ENCODE measurements at regions not wholly inside any gene's neighbourhood (a gene's known extent, or its start where the extent isn't known, plus 50 kb on each side); places are given as distances from the start of the nearest gene placed in this dataset.

DNA sequence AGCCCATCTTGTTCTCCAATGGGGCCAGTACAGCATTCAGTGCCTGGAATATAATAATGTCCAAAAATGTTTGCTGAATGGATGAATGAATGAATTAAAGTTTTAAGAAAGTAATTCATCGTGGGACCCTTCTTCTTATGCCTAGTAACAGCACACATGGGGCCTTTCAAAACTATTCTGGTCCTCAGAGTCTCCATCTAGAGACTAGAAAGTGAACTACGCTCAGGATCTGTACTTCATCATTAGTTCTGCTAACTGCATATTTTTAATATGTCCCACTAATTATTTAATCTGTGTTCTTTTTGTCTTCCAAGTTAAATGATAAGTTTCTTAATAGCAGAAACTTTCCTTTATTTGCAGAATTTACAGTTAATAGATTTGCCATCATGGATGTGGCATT lies 172.5 kb downstream of the SMAD2 start:
- ATAC-seq, result no peak
- H3K36me3 Mint-ChIP-seq, result peaks cover 5% of the 10 kb centered on the region
- H3K9me3 Mint-ChIP-seq, result peaks cover 9% of the 10 kb centered on the region
- H3K27me3 Mint-ChIP-seq, result peaks cover 83% of the 10 kb centered on the region
- no peak overlapping the region for H3K27ac Mint-ChIP-seq
- H3K4me3 Mint-ChIP-seq, result no peak overlapping the region
- peaks cover 7% of the 10 kb centered on the region for H3K4me1 Mint-ChIP-seq

DNA sequence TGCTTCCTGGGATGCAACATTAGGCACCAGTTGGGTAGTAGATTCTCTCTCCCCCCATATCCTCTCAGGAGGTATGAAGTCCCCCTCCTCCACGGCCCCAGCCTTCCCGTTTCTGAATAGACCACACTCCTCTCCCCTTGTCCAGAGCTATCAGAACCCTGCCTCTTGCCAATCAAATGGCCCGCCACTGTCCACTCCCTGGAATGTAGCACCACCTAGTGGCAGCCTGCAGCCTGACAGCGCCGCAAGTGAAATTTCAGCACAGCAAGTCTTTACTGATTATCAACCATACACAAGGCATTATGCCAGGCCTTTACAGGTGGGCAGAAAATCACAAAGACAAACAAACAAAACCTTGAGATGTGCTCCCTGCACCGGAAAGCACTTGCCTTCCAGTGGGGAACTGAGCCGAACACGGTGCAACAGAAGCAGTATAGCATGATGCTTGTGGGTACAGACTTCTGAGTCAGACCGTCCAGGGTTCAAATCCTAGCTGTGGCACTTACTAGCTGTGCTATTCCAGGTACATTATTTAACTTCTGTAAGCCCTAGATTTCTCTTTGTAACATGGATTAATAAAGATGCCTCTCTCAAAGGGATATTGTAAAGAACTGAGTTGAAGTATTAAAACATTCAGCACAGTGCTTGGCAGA lies 174.0 kb downstream of the SMAD2 start:
- no peak overlapping the region for H3K4me3 Mint-ChIP-seq
- ATAC-seq, result peak; percentile 36
- peaks cover 68% of the 10 kb centered on the region for H3K27me3 Mint-ChIP-seq
- H3K36me3 Mint-ChIP-seq, result peaks cover 5% of the 10 kb centered on the region
- peaks cover 9% of the 10 kb centered on the region for H3K9me3 Mint-ChIP-seq
- H3K4me1 Mint-ChIP-seq, result peaks cover 7% of the 10 kb centered on the region
- H3K27ac Mint-ChIP-seq, result no peak overlapping the region

DNA sequence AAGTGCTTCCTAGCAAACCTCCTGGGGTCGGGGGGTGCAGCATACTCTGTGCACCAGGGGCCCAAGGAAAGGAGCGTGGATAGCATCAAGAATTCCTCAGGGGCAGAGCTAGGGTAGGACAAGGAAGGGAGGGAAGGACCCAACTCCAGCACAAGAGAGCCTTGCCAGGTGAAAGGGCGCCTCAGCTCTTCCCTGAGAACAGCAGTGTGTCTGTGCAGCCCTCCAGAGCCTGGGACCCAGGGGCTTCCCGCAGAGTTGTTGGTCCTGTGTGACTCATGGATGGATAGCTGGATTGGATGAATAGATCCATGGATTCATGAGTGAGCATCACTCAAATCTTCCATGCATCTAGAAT lies 175.4 kb downstream of the SMAD2 start:
- H3K4me1 Mint-ChIP-seq, result peaks cover 7% of the 10 kb centered on the region
- H3K9me3 Mint-ChIP-seq, result peaks cover 4% of the 10 kb centered on the region
- H3K27ac Mint-ChIP-seq, result no peak overlapping the region
- peaks cover 54% of the 10 kb centered on the region for H3K27me3 Mint-ChIP-seq
- H3K36me3 Mint-ChIP-seq, result no peaks in the 10 kb centered on the region
- no peak overlapping the region for H3K4me3 Mint-ChIP-seq
- no peak for ATAC-seq

DNA sequence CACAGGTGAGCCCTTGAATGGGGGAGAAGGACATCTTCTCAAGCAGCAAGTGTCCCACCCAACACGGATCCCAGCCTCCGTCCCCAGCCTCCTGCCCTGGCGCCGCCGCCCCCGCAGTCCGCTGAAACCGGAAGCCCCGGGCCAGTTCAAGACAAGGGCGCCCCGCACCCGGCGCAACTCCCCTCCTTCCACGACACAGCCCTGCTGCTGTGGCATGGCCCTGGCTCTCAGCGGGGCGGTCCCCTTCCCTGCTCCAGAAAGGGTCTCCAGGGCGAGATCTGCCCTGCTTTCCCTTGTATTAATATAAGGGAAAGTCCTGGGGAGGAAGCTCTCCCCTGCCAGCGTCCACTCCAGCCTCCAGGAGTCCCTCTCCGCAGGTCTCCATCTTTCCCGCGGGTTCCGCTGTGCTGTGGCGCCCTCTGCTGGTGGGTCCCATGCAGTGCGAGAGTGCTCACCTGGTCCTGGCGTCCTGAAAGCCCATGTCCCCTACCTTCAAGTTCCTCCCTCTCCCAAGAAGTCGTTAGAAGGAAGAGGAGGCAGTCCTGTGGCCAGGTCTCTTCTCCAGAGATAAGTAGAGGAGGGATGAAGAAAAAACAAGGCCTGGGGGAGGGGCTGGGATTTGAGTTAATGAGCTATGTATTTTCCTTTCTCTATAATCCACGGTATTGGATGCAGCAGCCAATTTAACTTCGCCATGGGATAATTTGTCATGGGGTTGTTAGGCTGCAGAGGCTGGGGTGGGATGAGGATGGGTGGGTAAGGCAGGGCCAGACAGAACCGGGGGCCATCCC lies 176.0 kb downstream of the SMAD2 start:
- Mint-ChIP-seq H3K27ac (no peak overlapping the region), H3K4me1 (peaks cover 7% of the 10 kb centered on the region), H3K36me3 (no peaks in the 10 kb centered on the region), H3K27me3 (peaks cover 49% of the 10 kb centered on the region), H3K9me3 (peaks cover 3% of the 10 kb centered on the region), H3K4me3 (no peak overlapping the region)
- ATAC-seq, result no peak

- H3K4me3 Mint-ChIP-seq, result no peak overlapping the region
- H3K27me3 Mint-ChIP-seq, result peaks cover 43% of the 10 kb centered on the region
- peaks cover 14% of the 10 kb centered on the region for H3K4me1 Mint-ChIP-seq
- H3K27ac Mint-ChIP-seq, result no peak overlapping the region
- no peaks in the 10 kb centered on the region for H3K36me3 Mint-ChIP-seq
- no peaks in the 10 kb centered on the region for H3K9me3 Mint-ChIP-seq
- ATAC-seq, result no peak
Measured at GRCh38 chr18:47752796-47753645, 177.4 kb downstream of the SMAD2 start.

GRCh38 chr18:47750889-47751423 lies 179.5 kb downstream of the SMAD2 start:
- Mint-ChIP-seq H3K27ac (no peak overlapping the region), H3K9me3 (no peaks in the 10 kb centered on the region), H3K4me3 (no peak overlapping the region), H3K4me1 (peaks cover 14% of the 10 kb centered on the region), H3K36me3 (no peaks in the 10 kb centered on the region), H3K27me3 (peaks cover 25% of the 10 kb centered on the region)
- ATAC-seq, result no peak

- no peak overlapping the region for H3K4me3 Mint-ChIP-seq
- peaks cover 15% of the 10 kb centered on the region for H3K27me3 Mint-ChIP-seq
- no peak for ATAC-seq
- H3K36me3 Mint-ChIP-seq, result no peaks in the 10 kb centered on the region
- H3K4me1 Mint-ChIP-seq, result peaks cover 11% of the 10 kb centered on the region
- H3K27ac Mint-ChIP-seq, result no peak overlapping the region
- H3K9me3 Mint-ChIP-seq, result no peaks in the 10 kb centered on the region
Measured at GRCh38 chr18:47749600-47749973, 180.9 kb downstream of the SMAD2 start.

DNA sequence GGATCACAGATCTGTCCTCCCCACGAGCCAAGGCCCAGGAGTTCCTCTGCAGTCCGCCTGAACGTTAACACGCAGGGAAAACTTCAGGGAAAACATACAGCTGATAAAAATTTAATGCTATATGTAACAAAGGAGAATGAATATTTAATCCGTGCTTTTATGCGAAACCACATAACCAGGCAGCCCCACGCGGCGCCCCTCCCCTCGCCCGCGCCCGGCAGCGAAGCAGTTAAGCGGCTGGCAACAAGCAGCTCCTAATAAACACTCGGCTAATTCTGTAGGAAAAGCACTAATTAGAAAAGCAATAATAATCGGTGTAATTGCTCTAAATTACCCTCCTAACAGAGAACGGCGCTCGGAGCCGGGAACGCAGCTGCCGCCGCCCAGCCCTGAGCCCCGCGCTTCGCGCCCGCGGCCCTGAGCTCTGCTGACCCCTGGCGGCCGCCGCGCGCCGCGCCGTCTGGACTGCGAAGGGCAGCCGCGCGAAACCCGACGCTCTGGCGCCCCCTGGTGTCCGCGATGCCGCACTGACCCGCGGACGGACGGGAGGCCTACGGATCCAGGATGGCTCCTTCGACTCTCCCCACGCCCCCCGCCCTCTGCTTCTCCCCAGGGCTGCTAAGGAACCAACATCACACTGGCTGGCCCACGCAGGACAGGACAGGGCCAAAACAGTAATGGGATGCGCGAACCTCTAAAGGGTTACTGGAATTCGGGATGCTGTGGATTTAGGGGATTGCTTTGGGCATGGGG lies 181.4 kb downstream of the SMAD2 start:
- H3K9me3 Mint-ChIP-seq, result no peaks in the 10 kb centered on the region
- ATAC-seq, result peak; percentile 94
- peak overlapping the region; percentile 52 for H3K4me3 Mint-ChIP-seq
- H3K36me3 Mint-ChIP-seq, result no peaks in the 10 kb centered on the region
- H3K27me3 Mint-ChIP-seq, result peaks cover 10% of the 10 kb centered on the region
- peaks cover 7% of the 10 kb centered on the region for H3K4me1 Mint-ChIP-seq
- H3K27ac Mint-ChIP-seq, result no peak overlapping the region

DNA sequence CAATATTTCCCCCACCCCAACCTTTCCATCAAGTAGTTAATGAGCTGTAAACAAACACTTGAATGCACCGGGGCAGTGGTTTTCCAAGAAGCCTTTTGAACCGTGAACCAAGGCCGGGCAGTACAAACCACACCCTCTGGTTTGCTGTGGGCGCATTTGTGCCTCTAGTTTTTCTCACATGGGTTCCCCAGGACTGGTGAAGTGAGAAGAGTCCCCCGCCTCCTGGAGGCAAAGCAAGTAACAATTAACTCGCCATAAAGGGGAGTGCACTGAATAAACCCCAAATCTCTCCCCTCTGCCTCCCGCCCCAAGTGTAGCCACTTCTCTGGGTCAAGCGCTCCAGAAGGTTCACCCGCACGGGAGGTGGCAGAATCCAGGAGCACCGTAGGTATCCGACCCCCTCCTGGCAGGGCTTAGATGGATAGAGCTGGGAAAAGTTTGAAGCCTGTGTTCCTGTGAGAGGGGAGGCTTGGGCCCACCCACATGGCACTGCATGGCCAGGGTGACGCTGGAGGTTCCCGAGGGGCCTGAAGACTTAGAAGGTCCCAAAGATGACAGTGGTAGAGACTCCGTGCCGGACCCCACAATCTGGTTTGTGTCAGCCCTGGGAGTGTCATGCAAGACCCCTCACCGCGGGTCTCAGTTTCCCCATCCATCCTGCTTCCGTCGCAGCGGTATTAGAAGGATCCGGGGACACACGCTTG lies 182.2 kb downstream of the SMAD2 start:
- Mint-ChIP-seq H3K4me1 (peaks cover 7% of the 10 kb centered on the region), H3K27ac (no peak overlapping the region), H3K36me3 (no peaks in the 10 kb centered on the region), H3K4me3 (no peak overlapping the region), H3K27me3 (peaks cover 9% of the 10 kb centered on the region), H3K9me3 (no peaks in the 10 kb centered on the region)
- ATAC-seq, result no peak

GRCh38 chr18:47747260-47747795 lies 183.1 kb downstream of the SMAD2 start:
- no peak for ATAC-seq

DNA sequence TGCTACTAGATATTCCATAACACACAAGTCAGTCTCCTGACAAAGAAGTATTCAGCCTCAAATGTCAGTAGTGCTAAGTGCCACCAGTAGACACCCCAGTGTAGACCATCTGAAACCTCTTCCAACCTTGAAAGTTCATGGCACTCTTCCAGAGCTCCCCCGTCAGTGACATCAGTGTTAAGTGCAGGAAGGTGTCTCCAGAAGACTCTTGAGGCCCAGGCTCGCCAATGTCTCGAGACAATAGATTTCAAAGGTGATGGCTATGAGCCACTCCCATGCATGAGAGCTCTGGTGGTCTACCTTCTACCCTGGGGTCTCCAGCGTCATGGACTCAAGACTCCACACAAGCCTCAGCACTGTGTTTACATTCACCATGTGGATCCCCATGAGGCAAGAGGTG lies 183.8 kb downstream of the SMAD2 start:
- H3K36me3 Mint-ChIP-seq, result no peaks in the 10 kb centered on the region
- no peak overlapping the region for H3K4me3 Mint-ChIP-seq
- H3K4me1 Mint-ChIP-seq, result peaks cover 7% of the 10 kb centered on the region
- no peak for ATAC-seq
- no peaks in the 10 kb centered on the region for H3K9me3 Mint-ChIP-seq
- no peak overlapping the region for H3K27ac Mint-ChIP-seq
- H3K27me3 Mint-ChIP-seq, result peaks cover 9% of the 10 kb centered on the region

More at GRCh38 chr18:47747260-47747795, 183.1 kb downstream of the SMAD2 start:
- Mint-ChIP-seq H3K4me1 (peaks cover 7% of the 10 kb centered on the region), H3K27ac (no peak overlapping the region), H3K4me3 (no peak overlapping the region), H3K27me3 (peaks cover 9% of the 10 kb centered on the region), H3K9me3 (no peaks in the 10 kb centered on the region), H3K36me3 (no peaks in the 10 kb centered on the region)

DNA sequence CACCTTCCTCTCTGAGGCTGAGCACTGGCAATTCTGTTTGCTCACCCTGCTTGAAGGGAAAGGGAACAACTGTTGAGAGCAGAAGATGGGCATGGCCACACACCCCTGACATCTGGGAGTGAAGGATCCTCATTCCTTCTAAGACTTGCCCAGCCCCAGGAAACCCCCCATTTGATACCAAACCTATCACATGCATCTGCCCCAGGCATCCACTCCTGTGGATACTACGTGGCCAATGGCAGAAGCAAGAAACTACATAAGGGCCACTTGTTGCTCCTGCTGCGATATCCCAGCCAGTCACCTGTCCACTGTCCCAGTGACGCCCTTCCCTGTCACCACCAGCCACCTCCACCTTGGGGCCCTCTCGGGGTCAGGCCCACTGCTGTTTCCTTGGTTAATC lies 185.2 kb downstream of the SMAD2 start:
- Mint-ChIP-seq H3K27ac (no peak overlapping the region), H3K4me3 (no peak overlapping the region), H3K9me3 (no peaks in the 10 kb centered on the region), H3K4me1 (peaks cover 7% of the 10 kb centered on the region), H3K27me3 (peaks cover 9% of the 10 kb centered on the region), H3K36me3 (no peaks in the 10 kb centered on the region)
- ATAC-seq, result no peak

GRCh38 chr18:47737956-47738355 lies 192.5 kb downstream of the SMAD2 start:
- H3K9me3 Mint-ChIP-seq, result peaks cover 7% of the 10 kb centered on the region
- ATAC-seq, result peak; percentile 27

DNA sequence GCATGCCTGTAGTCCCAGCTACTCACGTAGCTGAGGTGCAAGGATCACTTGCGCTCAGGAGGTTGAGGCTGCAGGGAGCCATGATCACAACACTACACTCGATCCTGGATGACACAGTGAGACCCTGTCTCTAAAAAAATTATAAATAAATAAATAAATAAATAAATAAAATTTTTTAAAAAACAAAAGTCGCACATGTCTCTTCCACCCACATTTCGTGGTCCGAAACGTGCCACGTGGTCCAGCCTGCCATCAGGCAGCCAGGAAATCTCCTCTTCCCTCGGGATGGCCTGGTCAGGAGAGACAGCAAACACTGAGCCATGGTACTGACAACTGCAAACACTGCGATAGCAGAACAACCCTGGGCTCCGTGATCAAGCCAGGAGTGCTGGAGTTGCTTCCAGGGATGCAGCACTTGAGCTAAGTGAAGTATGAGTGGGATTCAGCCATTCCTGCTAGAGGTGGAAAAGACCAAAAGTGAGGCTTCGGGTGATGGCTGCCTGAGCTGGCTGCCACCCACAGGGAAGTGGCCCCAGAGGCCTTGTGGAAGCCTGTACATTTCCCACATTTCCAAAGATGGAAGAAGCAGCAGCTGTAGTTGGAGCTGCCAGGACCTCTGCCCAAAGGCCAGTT lies 193.1 kb downstream of the SMAD2 start:
- Mint-ChIP-seq H3K27ac (no peak overlapping the region), H3K9me3 (peaks cover 7% of the 10 kb centered on the region), H3K4me1 (no peaks in the 10 kb centered on the region), H3K4me3 (no peak overlapping the region), H3K27me3 (peaks cover 27% of the 10 kb centered on the region), H3K36me3 (peaks cover 5% of the 10 kb centered on the region)
- no peak for ATAC-seq

More at GRCh38 chr18:47737956-47738355, 192.5 kb downstream of the SMAD2 start:
- Mint-ChIP-seq H3K27ac (no peak overlapping the region), H3K36me3 (peaks cover 5% of the 10 kb centered on the region), H3K4me1 (no peaks in the 10 kb centered on the region), H3K4me3 (no peak overlapping the region), H3K27me3 (peaks cover 26% of the 10 kb centered on the region)

All from stimulated activated memory B cell treated with anti-CD40 and anti-IgM and Interleukin-4, amounts not matched to agents 10 μg/mL and 1 μg/mL and 100 μg/mL, for 72 hours (primary cell).